SK-N-SH (cell line): ENCODE measurements at regions not wholly inside any gene's neighbourhood (a gene's known extent, or its start where the extent isn't known, plus 50 kb on each side); places are given as distances from the start of the nearest gene placed in this dataset.

Experiments used
- CTCF ChIP-seq: fragments of 200-600 bp; sonication (generic); IDR thresholded peaks from 2 replicates; pipeline ENCODE4 v1.6.1; 2017; ENCODE audit warnings: antibody characterized with exemption, mild to moderate bottlenecking, moderate library complexity
- MAX ChIP-seq: IDR thresholded peaks from 2 replicates; pipeline ENCODE4 v1.4.0; 2012; ENCODE audit warnings: low read depth
- RFX5 ChIP-seq: IDR thresholded peaks from 2 replicates; pipeline ENCODE4 v1.6.1; 2012; ENCODE audit warnings: mild to moderate bottlenecking, improper control_type of control experiment, low read length
- TAF1 ChIP-seq: IDR thresholded peaks from 2 replicates; pipeline ENCODE4 v1.6.1; 2012; ENCODE audit warnings: low read depth, mild to moderate bottlenecking, low read length, moderate library complexity, borderline replicate concordance
- TF ChIP-seq, protein P1 (sequence below): fragments of 150-350 bp; IDR thresholded peaks from 2 replicates; pipeline ENCODE4 v1.6.1; 2016; ENCODE audit warnings: mild to moderate bottlenecking, low read depth, low read length

DNA sequence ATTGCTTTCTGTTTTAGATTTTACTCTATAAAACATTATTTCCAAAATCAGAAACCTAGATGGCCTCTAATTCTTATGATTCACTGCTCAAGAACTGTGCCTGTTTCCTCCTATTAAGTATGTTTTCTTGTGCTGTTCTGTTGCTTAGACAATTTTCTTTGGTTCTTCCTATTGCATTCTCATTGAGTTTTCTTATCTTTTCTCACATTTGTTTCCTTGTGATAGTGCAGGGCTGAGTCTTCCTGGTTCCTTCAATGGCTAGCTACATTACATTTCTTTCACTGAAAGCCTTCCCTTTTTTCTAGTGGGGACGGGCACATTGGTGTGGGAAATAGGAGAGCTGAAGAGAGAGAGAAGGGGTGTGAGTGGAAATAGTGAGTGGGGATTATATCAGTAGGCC, 183.4 kb downstream of the CALCRL start:
- TF ChIP-seq CTCF (no peak), MAX (no peak), RFX5 (no peak), TAF1 (no peak)
- TF ChIP-seq, protein P1, sequence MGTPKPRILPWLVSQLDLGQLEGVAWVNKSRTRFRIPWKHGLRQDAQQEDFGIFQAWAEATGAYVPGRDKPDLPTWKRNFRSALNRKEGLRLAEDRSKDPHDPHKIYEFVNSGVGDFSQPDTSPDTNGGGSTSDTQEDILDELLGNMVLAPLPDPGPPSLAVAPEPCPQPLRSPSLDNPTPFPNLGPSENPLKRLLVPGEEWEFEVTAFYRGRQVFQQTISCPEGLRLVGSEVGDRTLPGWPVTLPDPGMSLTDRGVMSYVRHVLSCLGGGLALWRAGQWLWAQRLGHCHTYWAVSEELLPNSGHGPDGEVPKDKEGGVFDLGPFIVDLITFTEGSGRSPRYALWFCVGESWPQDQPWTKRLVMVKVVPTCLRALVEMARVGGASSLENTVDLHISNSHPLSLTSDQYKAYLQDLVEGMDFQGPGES = no peak
